CD4-positive, alpha-beta T cell (primary cell): ENCODE measurements at regions not wholly inside any gene's neighbourhood (a gene's known extent, or its start where the extent isn't known, plus 50 kb on each side); places are given as distances from the start of the nearest gene placed in this dataset.

ENCODE experiments used
- ATAC-seq: fragments of 200-7000 bp; cut with Tn5 transposase; one replicate; pipeline ENCODE4 v1.10.0; 2022; ENCODE audit warnings: mild to moderate bottlenecking; ENCODE audit not compliant: poor library complexity
- CTCF ChIA-PET: fragments of 350-600 bp; sonication (Branson Sonifier 250); formaldehyde crosslinking; loops from one replicate; lab custom pipeline; 2021; ENCODE audit warnings: antibody characterized with exemption, inconsistent platforms; lab: Charles Lee
- POLR2A ChIA-PET: fragments of 350-600 bp; sonication (Branson Sonifier 250); formaldehyde crosslinking; loops from one replicate; lab custom pipeline; 2021; ENCODE audit warnings: antibody characterized with exemption, inconsistent platforms; lab: Charles Lee
- DNase-seq, 14 experiments: peaks; one replicate each; pipeline ENCODE4 v3.0.0-alpha.2; 2013 to 2020; ENCODE audit warnings: mixed read lengths in 2 of 14
- H3K27ac ChIP-seq, 2 donors: one replicate each; pipeline versions ENCODE4 v1.5.1 to v1.7.0; 2013; ENCODE audit warnings: low read length in 2 of 2, low read depth in 1 of 2, mild to moderate bottlenecking in 1 of 2
- H3K27me3 ChIP-seq, 2 experiments: 1 replicate in 1 of 2; 2 replicates in 1 of 2; pipeline versions ENCODE4 v1.6.1 to v1.7.0; 2013; ENCODE audit warnings: low read length in 2 of 2, control low read depth in 1 of 2, mild to moderate bottlenecking in 1 of 2, moderate library complexity in 1 of 2; ENCODE audit not compliant: insufficient read depth in 2 of 2, control insufficient read depth in 1 of 2
- H3K36me3 ChIP-seq: one replicate; pipeline ENCODE4 v1.6.1; 2013; ENCODE audit warnings: low read length, control low read depth; ENCODE audit not compliant: insufficient read depth
- H3K4me1 ChIP-seq: one replicate; pipeline ENCODE4 v1.6.1; 2013; ENCODE audit warnings: low read length, control low read depth; ENCODE audit not compliant: insufficient read depth
- H3K4me3 ChIP-seq: one replicate; pipeline ENCODE4 v1.5.1; 2013; ENCODE audit warnings: mild to moderate bottlenecking, low read length, moderate library complexity
- H3K9me3 ChIP-seq, 2 experiments: 1 replicate in 1 of 2; 2 replicates in 1 of 2; pipeline versions ENCODE4 v1.6.1 to v1.7.0; 2013; ENCODE audit warnings: low read length in 2 of 2, mild to moderate bottlenecking in 2 of 2, control low read depth in 1 of 2, moderate library complexity in 1 of 2; ENCODE audit not compliant: control insufficient read depth in 1 of 2, insufficient read depth in 1 of 2
- H3K27ac Mint-ChIP-seq: one replicate; pipeline ENCODE4 v1.8.0; 2020; ENCODE audit warnings: mixed read lengths
- H3K27me3 Mint-ChIP-seq: one replicate; pipeline ENCODE4 v1.8.0; 2021; ENCODE audit warnings: mixed read lengths
- H3K36me3 Mint-ChIP-seq: one replicate; pipeline ENCODE4 v1.8.0; 2021; ENCODE audit warnings: low read depth, mixed read lengths
- H3K4me1 Mint-ChIP-seq: one replicate; pipeline ENCODE4 v1.8.0; 2021; ENCODE audit warnings: low read depth, mixed read lengths
- H3K4me3 Mint-ChIP-seq: one replicate; pipeline ENCODE4 v1.8.0; 2020; ENCODE audit warnings: mild to moderate bottlenecking, mixed read lengths
- H3K9me3 Mint-ChIP-seq: one replicate; pipeline ENCODE4 v1.8.0; 2020; ENCODE audit warnings: mixed read lengths
- CTCF ChIP-seq: fragments of 200-600 bp; IDR thresholded peaks from one replicate; pipeline ENCODE4 v1.8.0; 2022; ENCODE audit warnings: antibody characterized with exemption, mild to moderate bottlenecking
- intact Hi-C, 2 experiments: fragments of 100-400 bp; cut with DNase I in 1 of 2; cut with micrococcal nuclease in 1 of 2; formaldehyde crosslinking; loops; one replicate each; pipeline versions ENCODE4 v1.15.1 to v1.9.0; 2023 to 2025; cut with DNase I, micrococcal nuclease

GRCh38 chr22:23376256-23376655 lies 195.9 kb downstream of the BCR start:
- Mint-ChIP-seq H3K9me3 (no peaks in the 10 kb centered on the region), H3K27ac (no peak overlapping the region), H3K36me3 (no peaks in the 10 kb centered on the region), H3K4me1 (no peaks in the 10 kb centered on the region), H3K4me3 (no peak overlapping the region), H3K27me3 (peaks cover 5% of the 10 kb centered on the region)
- Histone ChIP-seq H3K36me3 (no peaks in the 10 kb centered on the region), H3K27ac (no peak overlapping the region), H3K9me3 (no peaks in the 10 kb centered on the region), H3K27me3 (no peaks in the 10 kb centered on the region), H3K4me3 (no peak overlapping the region), H3K4me1 (no peaks in the 10 kb centered on the region)
- peak in 5 of 14 experiments; percentile 9 to 49 (median 27) for DNase-seq
- no peak for TF ChIP-seq CTCF
- intact Hi-C loops, result no loop called here
- ATAC-seq, result peak; percentile 37
- CTCF ChIA-PET, result interaction anchor here (1.2 to 1.7 kb wide), 2 partner anchors 10 to 35 kb away, joined by 3 read pairs; no protein-coding TSS in a partner anchor
- POLR2A ChIA-PET, result no interaction called here

GRCh38 chr22:23375031-23375827 lies 194.9 kb downstream of the BCR start:
- Histone ChIP-seq H3K4me3 (no peak overlapping the region), H3K36me3 (no peaks in the 10 kb centered on the region), H3K27ac (no peak overlapping the region), H3K27me3 (no peaks in the 10 kb centered on the region), H3K4me1 (no peaks in the 10 kb centered on the region), H3K9me3 (no peaks in the 10 kb centered on the region)
- Mint-ChIP-seq H3K27ac (no peak overlapping the region), H3K36me3 (no peaks in the 10 kb centered on the region), H3K4me3 (no peak overlapping the region), H3K27me3 (peaks cover 8% of the 10 kb centered on the region), H3K4me1 (no peaks in the 10 kb centered on the region), H3K9me3 (no peaks in the 10 kb centered on the region)
- CTCF ChIA-PET, result interaction anchor here (1.2 kb wide), 1 partner anchor 36 kb away, joined by 3 read pairs; no protein-coding TSS in a partner anchor
- ATAC-seq (no peak), DNase-seq (no peak)
- intact Hi-C loops, result no loop called here
- no peak for TF ChIP-seq CTCF
- POLR2A ChIA-PET, result no interaction called here

- Histone ChIP-seq H3K36me3 (no peaks in the 10 kb centered on the region), H3K9me3 (no peaks in the 10 kb centered on the region), H3K27ac (no peak overlapping the region), H3K4me1 (no peaks in the 10 kb centered on the region), H3K27me3 (peaks cover 0 to under 1% of the 10 kb centered on the region in 2 experiments), H3K4me3 (no peak overlapping the region)
- Mint-ChIP-seq H3K27ac (no peak overlapping the region), H3K27me3 (peaks cover 23% of the 10 kb centered on the region), H3K36me3 (no peaks in the 10 kb centered on the region), H3K4me1 (no peaks in the 10 kb centered on the region), H3K4me3 (no peak overlapping the region), H3K9me3 (no peaks in the 10 kb centered on the region)
- CTCF ChIA-PET, result interaction anchor here (1.3 kb wide), 1 partner anchor 12 kb away, joined by 3 read pairs; no protein-coding TSS in a partner anchor
- ATAC-seq (no peak), DNase-seq (no peak)
- intact Hi-C loops, result no loop called here
- POLR2A ChIA-PET, result no interaction called here
- no peak for TF ChIP-seq CTCF
Measured at GRCh38 chr22:23373601-23374000, 193.3 kb downstream of the BCR start.
